DMS153 treated with DMSO at 0.1 percent for 48 hours (cell line): ENCODE measurements at regions not wholly inside any gene's neighbourhood (a gene's known extent, or its start where the extent isn't known, plus 50 kb on each side); places are given as distances from the start of the nearest gene placed in this dataset.
A peak's percentile ranks its signal among the peaks of the same experiment; 100 is the strongest.
"Not testable (repeated sequence)": the region's sequence is repeated elsewhere in the genome, so short reads cannot be mapped to it uniquely, and the experiment has no call there.

Source experiments
- DNase-seq: peaks from one replicate; lab custom pipeline; 2025; ENCODE audit not compliant: unreplicated experiment; lab: John Stamatoyannopoulos, UW

DNA sequence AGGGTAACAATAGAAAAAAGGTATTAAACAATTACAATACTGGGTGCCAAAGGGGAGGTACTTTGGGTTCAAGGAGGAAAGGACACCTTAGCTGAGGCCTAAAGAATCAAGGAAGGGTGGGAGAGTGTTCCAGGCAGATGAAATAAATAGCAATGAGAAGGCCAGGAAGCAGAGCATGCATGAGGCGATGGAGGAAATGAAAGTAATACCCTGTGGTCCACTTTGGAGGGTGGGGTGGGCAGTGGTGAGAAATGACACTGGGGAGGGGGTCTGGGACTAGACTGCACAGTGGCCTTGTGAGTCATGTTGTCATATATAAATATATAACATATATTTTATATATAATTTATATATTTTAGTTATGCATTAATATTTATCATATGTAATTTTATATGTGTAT, 55.9 kb downstream of the BHLHE40 start:
- no peak for DNase-seq

DNA sequence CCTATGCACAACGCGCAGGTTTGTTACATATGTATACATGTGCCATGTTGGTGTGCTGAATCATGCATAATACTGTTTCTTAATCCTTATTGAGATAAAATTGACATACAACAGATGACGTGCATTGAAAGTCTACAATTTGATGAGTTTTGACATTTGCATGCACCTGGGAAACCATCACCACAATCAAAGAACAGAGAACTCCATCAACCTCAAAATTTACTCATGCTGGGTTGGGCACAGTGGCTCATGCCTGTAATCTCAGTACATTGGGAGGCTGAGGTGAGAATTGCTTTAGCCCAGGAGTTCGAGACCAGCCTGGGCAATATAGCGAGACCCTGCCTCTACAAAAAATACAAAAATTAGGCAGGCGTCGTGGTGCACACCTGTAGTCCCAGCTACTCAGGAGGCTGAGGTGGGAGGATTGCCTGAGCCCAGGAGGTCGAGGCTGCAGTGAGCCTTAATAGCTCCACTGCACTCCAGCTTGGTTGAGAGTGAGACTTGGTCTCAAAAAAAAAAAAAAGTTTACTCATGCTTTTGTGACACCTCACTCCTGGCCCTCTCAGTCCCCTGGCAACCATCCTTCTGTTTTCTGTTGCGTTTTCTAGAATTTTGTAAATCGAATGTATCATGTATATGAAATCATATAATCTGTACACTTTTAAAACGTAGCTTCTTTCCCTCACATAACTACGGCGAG, 56.6 kb downstream of the BHLHE40 start:
- DNase-seq: no peak

DNA sequence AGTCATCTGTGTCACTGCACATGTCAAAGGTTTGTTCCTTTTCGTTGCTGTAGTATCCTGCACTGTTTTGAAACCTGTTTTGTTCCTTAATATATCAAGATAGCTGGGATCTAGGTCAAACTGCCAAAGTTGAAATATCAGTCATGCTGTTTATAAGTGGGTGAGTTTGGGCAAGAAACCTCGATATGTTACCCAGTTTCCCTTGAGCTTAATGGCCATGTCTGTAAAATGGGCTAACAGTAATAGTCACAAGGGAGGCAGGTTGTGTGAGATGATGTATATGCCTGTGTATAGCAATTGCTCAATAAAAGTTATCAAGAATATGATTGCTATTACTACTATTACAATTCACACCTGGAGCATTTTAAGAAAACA, 57.1 kb downstream of the BHLHE40 start:
- no peak for DNase-seq

DNA sequence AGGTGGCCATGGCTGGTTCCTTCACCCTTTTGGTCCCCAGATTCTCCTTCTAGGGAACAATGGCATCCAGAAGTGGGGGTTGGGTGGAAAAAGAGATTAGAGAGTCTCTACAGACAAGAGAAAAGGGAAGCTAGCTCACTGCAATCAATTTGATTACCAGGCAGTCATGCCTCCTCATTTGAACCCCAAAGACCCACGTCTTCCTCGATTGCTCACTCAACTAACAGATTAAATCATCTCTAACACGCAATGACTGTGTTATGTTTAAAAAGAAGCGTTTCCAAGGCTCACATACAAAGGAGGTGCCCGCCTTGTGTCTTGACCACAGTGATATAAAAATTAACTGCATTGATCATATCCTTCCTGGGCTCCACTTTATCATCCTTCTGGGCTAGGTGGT, 57.6 kb downstream of the BHLHE40 start:
- no peak for DNase-seq

DNA sequence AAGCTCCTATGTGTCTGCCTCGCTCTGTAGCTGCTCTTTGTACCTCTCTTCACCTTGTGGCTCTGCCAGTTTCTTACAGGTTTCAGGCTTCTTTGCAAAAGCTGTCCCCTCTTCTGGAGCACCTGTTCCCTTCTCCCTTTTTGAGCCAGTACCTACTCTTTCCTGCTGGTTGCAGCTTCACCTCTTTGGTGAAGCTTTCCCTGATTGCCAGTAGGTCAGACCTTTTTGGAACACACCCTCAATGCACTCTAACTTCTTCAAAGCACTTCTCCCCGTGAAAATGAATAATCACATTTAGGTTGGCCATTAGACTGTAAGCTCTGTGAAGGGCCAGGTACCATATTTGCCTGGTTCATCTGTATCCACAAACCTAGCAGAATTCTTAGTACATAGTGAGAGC, 60.3 kb downstream of the BHLHE40 start:
- DNase-seq: no peak

DNA sequence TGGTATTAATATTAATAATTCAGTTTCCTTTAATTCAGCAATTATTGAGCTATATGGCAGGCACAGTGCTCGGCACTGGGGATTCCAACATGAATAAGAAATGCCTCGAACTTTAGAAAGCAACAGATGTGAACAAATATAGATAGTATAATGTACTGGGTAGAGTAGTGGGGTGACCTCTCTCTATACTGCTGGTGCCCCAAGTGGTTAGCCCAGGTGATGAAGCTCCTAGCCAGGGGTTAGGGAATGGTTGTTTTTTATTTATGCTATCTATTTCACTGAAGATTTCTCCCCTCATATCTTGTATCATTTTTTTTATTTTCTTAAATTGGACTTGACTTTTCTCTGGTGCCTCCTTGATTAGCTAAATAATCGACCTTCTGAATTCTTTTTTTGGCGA, 62.1 kb downstream of the BHLHE40 start:
- DNase-seq: no peak

DNA sequence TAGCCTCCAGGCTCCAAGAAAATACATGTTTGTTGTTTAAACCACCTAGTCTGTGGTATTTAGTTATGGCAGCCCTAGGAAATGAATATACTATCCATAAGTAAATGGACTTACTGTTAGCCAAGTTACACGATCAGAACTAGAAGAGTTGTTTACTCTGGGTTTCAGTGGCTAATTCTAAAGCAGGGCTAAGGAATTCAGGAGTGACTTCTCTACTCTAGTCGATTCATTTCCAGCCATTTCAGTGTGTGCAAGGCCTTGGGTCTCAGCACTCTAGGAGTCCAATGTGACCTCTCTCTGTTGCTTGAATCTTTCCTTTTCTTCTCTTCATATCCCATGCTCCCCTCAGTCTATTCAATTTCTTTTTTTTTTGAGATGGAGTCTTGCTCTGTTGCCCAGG, 66.7 kb downstream of the BHLHE40 start:
- no peak for DNase-seq

DNA sequence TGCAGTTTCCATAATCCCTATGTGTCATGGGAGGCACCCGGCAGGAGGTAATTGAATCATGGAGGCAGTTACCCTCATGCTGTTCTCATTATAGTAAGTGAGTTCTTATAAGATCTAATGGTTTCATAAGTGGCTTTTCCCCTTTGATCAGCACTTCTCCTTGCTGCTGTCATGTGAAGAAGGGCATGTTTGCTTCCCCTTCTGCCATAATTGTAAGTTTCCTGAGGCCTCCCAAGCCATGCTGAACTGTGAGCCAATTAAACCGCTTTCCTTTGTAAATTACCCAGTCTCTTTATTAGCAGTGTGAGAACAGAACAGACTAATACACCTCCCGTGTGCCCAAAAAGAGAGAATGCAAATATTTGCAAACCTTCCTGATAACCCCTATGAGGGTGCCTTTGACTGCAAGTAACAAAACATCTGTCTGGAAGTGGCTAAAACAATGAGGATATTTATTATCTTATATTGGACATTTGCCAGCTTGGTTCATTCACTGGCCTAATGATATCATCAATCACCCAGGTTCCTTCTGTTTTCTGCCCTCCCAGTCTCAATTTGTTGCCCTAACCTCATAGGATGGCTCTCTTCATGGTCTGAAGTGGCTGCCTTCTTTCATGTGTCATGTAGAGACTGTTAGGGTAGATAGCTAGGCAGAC, 68.7 kb downstream of the BHLHE40 start:
- DNase-seq: peak; percentile 18

DNA sequence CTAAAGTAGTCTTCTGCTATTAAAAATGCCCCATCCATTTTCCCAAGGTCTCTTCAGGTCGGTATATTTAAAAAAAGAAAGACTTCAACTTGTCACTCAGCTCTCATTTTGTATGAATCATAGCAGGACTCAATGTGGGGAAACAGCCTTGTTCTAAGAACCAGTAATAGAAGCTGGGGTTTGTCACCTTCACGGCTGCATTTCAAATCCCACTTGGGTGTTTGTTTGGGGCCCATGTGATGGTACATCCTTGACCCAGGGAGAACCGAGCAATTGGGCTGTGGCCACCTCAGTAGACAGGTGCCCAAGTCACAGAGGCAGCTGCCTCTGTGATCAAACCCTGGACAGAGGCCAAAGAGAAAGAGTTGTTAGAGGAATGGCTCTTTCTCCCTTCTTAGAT, 70.3 kb upstream of the ARL8B start:
- no peak for DNase-seq

DNA sequence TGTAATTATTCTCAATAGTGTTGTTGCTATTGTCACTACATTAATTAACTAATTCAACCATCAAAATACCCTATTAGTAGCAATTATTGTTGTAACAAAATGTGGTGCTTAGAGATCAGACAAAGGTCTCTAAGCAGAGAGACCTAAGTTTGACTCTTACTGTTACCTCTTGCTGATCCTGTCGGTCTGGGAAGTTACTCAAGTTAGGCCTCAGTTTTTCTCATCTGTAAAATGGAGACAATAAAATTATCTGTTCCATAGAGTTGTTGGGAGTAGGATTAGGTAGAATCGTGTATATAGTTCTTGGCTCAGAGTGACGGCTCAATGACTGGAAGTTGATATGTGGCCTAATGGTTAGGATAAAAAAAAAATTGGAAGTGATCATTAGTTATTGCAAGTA, 69.8 kb upstream of the ARL8B start:
- no peak for DNase-seq

DNA sequence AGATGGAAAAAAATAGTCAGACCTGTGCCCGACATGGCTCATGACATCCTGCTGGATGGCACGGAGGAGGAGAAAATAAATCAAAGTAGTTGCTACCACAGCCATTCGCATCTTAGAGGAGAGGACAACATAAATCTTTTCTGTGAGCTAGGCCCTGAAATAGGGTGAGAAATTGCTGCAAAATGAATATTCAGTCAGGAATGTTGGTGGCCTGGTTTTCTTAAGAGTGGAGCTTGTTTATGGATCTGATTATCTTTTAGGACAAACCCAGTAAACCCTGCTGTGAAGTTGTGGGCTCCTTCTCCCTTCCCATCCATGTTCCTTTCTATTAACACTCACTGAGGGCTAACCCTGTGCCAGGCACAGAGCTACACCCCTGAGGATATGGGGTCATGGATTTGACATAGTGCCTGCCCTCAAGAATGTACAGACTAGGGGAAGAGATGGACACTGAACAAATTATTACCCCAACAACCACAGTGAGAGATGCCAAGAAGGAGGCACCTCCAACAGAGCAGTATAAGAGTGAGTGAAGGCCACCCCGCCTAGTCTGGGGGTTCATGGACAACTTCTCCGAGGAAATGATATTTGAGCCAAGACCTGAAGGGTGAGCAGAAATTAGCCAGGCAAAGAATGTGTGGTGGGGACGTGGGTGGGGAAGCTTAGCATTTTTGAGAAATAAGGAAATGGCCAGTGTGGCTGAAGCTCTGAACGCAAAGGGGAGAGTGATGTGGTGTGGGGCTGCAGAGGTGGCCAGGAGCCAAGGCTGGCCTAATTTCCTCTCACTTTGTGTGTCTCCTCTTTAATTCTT, 68.9 kb upstream of the ARL8B start:
- DNase-seq: no peak

DNA sequence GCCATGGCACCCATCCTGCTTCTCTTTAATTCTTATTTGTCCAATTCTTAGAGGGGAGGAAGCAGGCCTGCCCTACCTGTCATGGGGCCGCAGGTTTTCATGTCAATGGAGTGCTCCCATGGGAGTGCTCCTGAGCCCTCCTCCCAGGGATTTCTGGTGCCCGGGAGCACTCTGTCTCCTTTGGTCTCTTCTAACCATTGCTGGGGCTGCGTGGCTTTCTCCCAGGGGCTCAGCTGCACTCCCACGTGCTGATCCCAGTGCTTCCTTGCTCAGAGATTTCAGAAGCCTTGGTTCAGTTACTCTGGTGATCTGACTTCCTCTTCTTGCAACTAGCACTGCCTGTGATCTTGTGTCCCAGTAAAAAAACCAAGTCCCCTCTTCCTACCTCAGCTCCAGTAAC, 68.0 kb upstream of the ARL8B start:
- no peak for DNase-seq

DNA sequence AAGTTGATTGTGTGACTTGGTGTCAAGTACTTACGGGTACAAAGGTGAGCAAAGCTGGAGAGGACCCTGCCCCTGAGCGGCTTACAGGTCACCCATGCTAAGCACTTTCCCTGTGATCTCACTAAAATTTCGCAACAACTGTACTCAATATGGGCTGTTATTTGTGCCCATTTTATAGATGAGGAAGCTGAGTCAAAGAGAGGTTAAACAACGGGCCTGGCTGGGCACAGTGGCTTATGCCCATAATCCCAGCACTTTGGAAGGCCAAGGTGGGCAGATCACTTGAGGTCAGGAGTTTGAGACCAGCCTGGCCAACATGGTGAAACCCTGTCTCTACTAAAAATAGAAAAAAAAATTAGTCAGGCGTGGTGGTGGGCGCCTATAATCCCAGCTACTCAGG, 67.5 kb upstream of the ARL8B start:
- DNase-seq: not testable (repeated sequence)

DNA sequence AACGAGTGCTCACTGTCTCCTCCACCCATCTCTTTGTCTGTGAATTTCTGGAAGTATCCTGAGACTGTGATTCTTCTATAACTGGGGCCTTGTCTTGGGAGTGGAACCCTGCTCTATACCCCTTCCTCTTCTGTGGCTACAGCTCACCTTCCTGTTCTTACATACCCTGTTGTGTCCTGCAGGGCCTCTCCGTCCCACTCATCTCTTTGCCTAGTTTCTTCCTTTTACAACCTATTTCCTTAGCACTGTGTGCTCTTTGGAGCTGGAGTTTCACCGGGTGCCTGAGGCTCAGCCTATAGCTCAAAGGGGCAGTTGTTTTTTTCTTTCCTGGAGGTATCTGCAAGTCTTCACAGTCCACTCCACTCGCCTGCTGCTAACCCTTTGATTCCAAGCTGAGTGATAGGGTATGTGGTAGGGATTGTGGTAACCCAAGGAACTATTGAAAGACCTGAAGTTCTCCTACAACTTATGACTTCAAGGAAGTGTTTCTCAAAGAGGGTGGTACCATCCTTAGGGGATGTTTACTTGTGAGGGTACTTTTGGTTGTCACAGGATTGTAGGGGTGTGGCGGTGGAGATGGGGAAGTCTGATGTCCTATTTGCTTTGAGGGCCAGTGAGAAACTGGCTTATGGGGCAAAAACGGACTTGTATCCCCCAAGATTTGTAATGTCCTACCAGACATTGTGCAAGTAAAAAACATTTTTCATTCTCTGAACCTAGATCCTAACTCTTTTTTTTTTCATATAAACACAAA, 66.6 kb upstream of the ARL8B start:
- DNase-seq: no peak

DNA sequence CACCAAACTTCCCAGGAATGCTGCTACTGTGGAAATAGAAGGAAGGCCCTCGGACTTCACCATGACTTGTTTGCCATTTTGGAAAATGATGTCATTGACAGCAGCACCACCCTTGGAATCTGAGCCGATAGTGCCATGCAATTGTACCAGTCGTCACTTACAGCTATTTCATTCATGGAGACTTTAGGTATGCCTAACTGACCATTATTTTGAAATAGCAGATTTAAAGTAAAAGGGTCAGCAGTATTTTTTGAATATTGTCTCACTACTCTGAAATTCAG, 66.0 kb upstream of the ARL8B start:
- no peak for DNase-seq

DNA sequence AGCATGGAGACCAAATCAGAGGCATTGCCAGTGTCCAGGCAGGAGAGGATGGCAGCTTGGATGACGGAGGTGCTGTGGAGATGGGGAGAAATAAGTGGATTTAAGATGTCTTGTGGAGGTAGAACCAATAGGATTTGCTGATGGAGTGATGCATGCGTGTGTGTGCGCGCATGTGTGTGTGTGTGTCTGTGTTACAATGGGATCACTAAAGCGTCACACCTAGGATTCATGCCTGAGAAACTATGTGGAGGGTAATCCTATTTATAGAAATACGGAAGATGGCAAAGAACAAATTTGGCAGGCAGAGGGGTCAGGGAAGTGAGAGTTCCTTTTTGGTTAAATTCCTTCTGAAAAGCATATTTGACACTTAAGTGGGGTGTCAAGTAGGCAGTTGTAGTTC, 64.8 kb upstream of the ARL8B start:
- no peak for DNase-seq

DNA sequence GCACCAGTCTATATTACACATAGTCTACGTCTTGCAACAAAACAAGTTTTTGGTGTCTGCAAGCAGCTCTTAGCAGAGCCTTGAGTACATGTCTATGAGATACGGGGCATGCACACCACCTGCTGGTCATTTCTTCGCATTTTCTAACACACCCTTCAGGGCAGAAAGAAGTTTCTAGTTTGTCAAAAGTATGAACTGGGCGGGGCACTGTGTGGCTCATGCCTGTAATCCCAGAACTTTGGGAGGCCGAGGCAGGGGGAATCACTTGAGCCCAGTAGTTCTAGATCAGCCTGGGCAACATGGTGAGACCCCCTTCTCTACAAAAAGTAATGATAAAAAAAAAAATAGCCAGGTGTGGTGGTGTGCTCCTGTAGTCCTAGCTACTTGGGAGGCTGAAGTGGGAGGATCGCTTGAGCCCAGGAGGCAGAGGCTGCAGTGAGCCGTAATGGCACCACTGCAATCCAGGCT, 64.2 kb upstream of the ARL8B start:
- DNase-seq: no peak

DNA sequence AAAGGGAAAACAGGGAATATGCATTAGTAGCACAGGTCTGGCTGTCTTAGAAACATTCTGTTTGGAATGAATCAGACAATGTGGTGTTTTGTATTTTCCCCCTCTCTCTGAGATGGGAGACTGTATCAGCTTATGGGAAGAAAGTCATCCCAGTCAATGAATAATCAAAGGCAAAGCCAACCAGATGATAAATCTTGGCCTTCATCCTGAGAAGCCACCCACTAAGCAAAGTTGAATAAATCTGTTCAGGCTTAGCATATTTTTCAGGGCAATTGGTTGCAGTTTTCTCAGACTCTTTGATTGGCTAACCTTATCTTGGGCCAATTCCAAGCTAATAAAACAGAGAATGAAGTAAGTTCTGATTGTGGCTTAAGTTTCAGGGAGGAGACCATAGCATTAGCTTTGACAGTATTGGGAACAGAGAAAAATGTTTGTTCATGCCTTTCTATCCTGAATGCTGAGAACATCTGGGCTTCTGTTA, 63.6 kb upstream of the ARL8B start:
- no peak for DNase-seq

DNA sequence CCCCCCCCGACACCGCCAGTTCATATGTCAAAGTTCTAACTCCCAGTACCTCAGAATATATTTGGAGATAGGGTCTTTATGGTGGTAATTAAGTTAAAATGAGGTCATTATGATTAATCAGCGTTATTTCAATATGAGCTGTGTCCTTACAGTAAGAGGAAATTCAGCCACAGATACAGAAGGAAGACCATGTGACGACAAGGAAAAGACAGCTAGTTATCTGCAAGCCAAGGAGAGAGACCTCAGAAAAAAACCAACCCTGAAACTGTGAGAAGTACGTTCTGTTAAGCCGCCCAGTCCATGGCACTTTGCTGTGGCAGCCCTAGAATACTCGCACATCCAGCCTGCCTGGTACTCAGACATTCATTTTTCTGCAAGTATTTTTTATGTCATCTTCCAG, 62.3 kb upstream of the ARL8B start:
- no peak for DNase-seq

DNA sequence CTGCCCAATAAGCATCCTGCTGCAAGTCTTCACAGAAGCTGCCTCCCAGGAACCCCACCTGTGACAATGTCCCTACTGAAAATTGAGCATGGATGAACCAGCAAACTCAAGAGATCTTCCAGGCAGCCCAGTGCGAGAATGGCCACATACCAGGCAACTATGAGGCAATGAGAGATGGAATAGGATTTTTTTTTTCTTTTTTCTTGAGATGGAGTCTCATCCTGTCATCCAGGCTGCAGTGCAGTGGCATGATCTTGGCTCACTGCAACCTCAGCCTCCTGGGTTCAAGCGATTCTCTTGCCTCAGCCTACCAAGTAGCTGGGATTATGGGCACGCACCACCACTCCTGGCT, 60.9 kb upstream of the ARL8B start:
- DNase-seq: no peak

DNA sequence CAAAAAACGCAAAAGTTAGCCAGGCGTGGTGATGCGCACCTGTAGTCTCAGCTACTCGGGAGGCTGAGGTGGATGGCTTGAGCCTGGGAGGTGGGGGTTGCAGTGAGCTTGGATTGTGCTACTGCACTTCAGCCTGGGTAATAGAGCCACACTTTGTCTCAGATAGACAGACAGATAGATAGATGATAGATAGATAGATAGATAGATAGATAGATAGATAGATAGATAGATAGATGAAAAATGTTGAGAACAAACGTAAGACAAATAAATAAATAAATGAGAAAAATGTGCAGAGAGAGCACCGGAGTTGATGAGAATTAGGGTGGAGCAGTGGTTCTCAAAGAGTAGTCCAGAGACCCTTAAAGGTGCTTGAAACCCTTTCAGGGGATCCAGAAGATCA, 58.4 kb upstream of the ARL8B start:
- DNase-seq: no peak
